ENCODE measurements at regions not wholly inside any gene's neighbourhood (a gene's known extent, or its start where the extent isn't known, plus 50 kb on each side); places are given as distances from the start of the nearest gene placed in this dataset.

- TF ChIP-seq HSF1 (IDR thresholded peaks at IDR 0.05; ENCODE audit: low read depth, low read length), result no peak
- TF ChIP-seq SREBF2 (IDR thresholded peaks at IDR 0.05; ENCODE audit: low read length), result no peak
- TF ChIP-seq IKZF1 (conservative IDR thresholded peaks at IDR 0.05), result peak; percentile 95
- TF ChIP-seq USF2 (IDR thresholded peaks at IDR 0.05; ENCODE audit: borderline replicate concordance, low read depth, low read length), result no peak; the same call in 1 of the 2 replicates
- TF ChIP-seq KLF5 (IDR thresholded peaks at IDR 0.05; ENCODE audit: partially characterized antibody), result peak; percentile 81
- no peak; the same call in 1 of the 2 replicates for TF ChIP-seq MTA3 (IDR thresholded peaks at IDR 0.05; ENCODE audit: borderline replicate concordance, low read length)
- no peak for TF ChIP-seq ZBTB4 (CRISPR knock-in tag; IDR thresholded peaks at IDR 0.05)
- 0 out of 2 replicates have a peak, but pooled peaks have one; percentile 39 for TF ChIP-seq TCF3 (IDR thresholded peaks at IDR 0.05; ENCODE audit: borderline replicate concordance, insufficient read depth, low read depth, low read length)
- no peak for TF ChIP-seq PRDM15 (CRISPR knock-in tag; IDR thresholded peaks at IDR 0.05)
- peak; percentile 98 for TF ChIP-seq RUNX3 (IDR thresholded peaks at IDR 0.05; ENCODE audit: low read length)
- TF ChIP-seq CHD1 (IDR thresholded peaks at IDR 0.05; ENCODE audit: low read depth, low read length), result no peak
- no peak for TF ChIP-seq MYC (IDR thresholded peaks at IDR 0.05; ENCODE audit: insufficient read depth, insufficient read length, insufficient replicate concordance, low read length, severe bottlenecking)
- TF ChIP-seq POLR2A (IDR thresholded peaks at IDR 0.05; ENCODE audit: low read depth, low read length), result no peak
- no peak for TF ChIP-seq CTCF (IDR thresholded peaks at IDR 0.05 in 2 of 3, conservative IDR thresholded peaks at IDR 0.05 in 1 of 3; ENCODE audit: control insufficient read depth in 2 of 3, extremely low read depth in 1 of 3, insufficient read depth in 1 of 3, low read depth in 3 of 3, low read length in 3 of 3)
- peak; percentile 97 for TF ChIP-seq MTA2 (IDR thresholded peaks at IDR 0.05; ENCODE audit: low read depth)
- TF ChIP-seq PML (IDR thresholded peaks at IDR 0.05; ENCODE audit: low read length), result no peak
- TF ChIP-seq NKRF (conservative IDR thresholded peaks at IDR 0.05), result no peak; the same call in 1 of the 2 replicates
Measured at GRCh38 chr7:21355406-21355874, 72.4 kb upstream of the SP4 start (continued).
